GM20000 (cell line): ENCODE measurements at regions not wholly inside any gene's neighbourhood (a gene's known extent, or its start where the extent isn't known, plus 50 kb on each side); places are given as distances from the start of the nearest gene placed in this dataset.

Experiments used
- DNase-seq: peaks from one replicate; pipeline ENCODE4 v3.0.0; 2012; ENCODE audit warnings: low spot score
- CTCF ChIP-seq: IDR thresholded peaks from 2 replicates; pipeline ENCODE4 v1.5.1; 2012; ENCODE audit warnings: mild to moderate bottlenecking, control low read depth; ENCODE audit errors: extremely low read depth, missing control alignments

DNA sequence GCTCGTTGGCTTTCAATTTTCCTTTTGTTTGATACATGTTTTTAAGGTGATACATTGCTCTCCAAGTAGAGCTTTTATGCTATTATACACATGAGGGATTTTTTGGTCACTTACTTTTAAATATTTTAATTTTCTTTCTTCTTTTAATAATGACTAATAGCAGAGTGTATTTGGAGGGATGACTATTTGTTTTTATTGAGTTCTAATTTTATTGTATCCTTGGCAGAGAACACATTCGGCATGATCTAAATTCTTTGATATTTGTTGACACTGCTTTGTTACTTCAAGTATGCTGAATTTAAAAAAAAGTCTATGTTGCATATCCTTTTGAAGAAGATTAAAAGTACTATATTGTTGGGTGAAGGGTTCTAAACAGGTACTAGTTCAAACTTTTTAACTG is 149.9 kb upstream of the PDZRN3 start:
- no peak for TF ChIP-seq CTCF
- DNase-seq = no peak

GRCh38 chr3:73773233-73773632 is 148.5 kb upstream of the PDZRN3 start:
- DNase-seq = no peak
- no peak for TF ChIP-seq CTCF

- DNase-seq = no peak
- no peak for TF ChIP-seq CTCF
Observed at GRCh38 chr3:73772076-73772886, 147.5 kb upstream of the PDZRN3 start.

- no peak for TF ChIP-seq CTCF
- DNase-seq = no peak
Observed at GRCh38 chr3:73768524-73769308, 144.0 kb upstream of the PDZRN3 start.

GRCh38 chr3:73766599-73767381 is 142.0 kb upstream of the PDZRN3 start:
- no peak for TF ChIP-seq CTCF
- no peak for DNase-seq

DNA sequence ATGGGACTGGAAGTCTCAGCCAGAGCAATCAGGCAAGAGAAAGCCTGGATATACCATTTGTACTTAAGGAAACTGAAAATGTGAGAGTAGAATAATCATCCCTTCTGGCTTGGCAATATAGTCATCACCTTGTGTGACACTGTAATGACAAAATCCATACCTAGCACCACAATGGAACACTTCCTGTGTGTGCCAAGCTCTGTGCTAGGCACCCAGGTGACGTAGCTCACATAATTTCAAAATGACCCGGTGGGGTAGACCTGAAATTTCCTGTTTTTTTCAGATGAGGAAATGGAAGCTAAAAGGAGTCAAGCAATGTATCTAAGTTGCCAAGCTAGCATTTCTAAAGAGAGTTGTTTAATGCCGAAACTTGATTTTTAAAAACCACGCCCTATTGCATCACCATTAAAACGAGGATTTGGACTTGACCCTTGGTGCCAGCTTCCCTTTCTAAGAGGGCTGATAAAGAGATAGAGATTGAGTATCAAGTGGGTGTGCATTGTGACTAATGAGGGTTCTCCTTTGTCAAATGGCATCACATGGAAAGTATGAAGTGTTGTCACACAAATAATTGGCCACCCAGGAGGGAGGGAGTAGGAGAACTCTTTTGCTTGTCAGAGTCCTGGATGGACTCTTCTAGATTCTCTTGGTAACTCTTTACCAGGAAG is 141.3 kb upstream of the PDZRN3 start:
- no peak for DNase-seq

More for the DNA sequence above, 141.3 kb upstream of the PDZRN3 start:
- no peak for TF ChIP-seq CTCF
